ENCODE measurements at regions not wholly inside any gene's neighbourhood (a gene's known extent, or its start where the extent isn't known, plus 50 kb on each side); places are given as distances from the start of the nearest gene placed in this dataset.

DNA sequence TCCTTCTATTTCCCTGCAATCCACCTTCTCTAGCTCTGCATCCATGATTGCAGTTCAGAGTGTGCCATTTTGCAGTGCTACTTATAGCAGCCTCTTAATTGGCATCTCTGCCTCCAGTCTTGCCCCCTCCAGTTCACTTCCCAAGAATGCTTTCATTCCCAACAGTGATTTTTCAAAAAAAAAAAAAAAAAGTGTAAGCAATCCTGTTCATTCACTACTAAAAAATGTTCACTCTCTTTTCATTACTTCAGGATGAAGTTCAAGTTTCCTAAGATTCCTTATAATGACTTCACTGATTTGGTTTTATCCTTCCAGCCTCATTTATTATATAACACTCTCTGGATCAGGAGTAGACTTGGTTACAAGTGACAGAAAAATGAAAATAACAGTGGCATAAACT is 124.7 kb upstream of the LNX1 start:
- no peak overlapping the region for H3K27ac ChIP-seq (ENCODE audit: low read length)
- 0 out of 2 replicates have a peak, but pooled peaks cover 4% of the 10 kb centered on the region for H3K4me1 ChIP-seq (ENCODE audit: low read length)
- no peaks in the 10 kb centered on the region for H3K9me2 ChIP-seq (replicated peaks; ENCODE audit: insufficient read depth, low read length)
- no peaks in the 10 kb centered on the region for H3K79me2 ChIP-seq (ENCODE audit: low read length)
- DNase-seq: no peak
- no peak overlapping the region for H2AFZ ChIP-seq (ENCODE audit: low read length)
- H3K4me3 ChIP-seq (ENCODE audit: low read length): no peak overlapping the region
- no peaks in the 10 kb centered on the region for H3K9me3 ChIP-seq (replicated peaks; ENCODE audit: insufficient read depth, low read length)
- no peaks in the 10 kb centered on the region for H3K27me3 ChIP-seq (replicated peaks; ENCODE audit: insufficient read depth, low read length)
- H3K36me3 ChIP-seq (replicated peaks; ENCODE audit: insufficient read depth, low read length): no peaks in the 10 kb centered on the region
- H3K4me2 ChIP-seq (ENCODE audit: low read depth, low read length): no peak overlapping the region
- H3F3A ChIP-seq (ENCODE audit: insufficient read depth, low read length): no peaks in the 10 kb centered on the region
- H4K20me1 ChIP-seq (ENCODE audit: insufficient read depth, low read length): no peaks in the 10 kb centered on the region
- no peak overlapping the region for H3K9ac ChIP-seq (ENCODE audit: low read length)
- TF ChIP-seq EZH2phosphoT487 (IDR thresholded peaks at IDR 0.05; ENCODE audit: low read length) (no peak), EZH2 (optimal IDR thresholded peaks at IDR 0.05; ENCODE audit: low read depth, low read length) (no peak)
- TF ChIP-seq, protein P1, sequence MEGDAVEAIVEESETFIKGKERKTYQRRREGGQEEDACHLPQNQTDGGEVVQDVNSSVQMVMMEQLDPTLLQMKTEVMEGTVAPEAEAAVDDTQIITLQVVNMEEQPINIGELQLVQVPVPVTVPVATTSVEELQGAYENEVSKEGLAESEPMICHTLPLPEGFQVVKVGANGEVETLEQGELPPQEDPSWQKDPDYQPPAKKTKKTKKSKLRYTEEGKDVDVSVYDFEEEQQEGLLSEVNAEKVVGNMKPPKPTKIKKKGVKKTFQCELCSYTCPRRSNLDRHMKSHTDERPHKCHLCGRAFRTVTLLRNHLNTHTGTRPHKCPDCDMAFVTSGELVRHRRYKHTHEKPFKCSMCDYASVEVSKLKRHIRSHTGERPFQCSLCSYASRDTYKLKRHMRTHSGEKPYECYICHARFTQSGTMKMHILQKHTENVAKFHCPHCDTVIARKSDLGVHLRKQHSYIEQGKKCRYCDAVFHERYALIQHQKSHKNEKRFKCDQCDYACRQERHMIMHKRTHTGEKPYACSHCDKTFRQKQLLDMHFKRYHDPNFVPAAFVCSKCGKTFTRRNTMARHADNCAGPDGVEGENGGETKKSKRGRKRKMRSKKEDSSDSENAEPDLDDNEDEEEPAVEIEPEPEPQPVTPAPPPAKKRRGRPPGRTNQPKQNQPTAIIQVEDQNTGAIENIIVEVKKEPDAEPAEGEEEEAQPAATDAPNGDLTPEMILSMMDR (IDR thresholded peaks at IDR 0.05; ENCODE audit: low read length): no peak

DNA sequence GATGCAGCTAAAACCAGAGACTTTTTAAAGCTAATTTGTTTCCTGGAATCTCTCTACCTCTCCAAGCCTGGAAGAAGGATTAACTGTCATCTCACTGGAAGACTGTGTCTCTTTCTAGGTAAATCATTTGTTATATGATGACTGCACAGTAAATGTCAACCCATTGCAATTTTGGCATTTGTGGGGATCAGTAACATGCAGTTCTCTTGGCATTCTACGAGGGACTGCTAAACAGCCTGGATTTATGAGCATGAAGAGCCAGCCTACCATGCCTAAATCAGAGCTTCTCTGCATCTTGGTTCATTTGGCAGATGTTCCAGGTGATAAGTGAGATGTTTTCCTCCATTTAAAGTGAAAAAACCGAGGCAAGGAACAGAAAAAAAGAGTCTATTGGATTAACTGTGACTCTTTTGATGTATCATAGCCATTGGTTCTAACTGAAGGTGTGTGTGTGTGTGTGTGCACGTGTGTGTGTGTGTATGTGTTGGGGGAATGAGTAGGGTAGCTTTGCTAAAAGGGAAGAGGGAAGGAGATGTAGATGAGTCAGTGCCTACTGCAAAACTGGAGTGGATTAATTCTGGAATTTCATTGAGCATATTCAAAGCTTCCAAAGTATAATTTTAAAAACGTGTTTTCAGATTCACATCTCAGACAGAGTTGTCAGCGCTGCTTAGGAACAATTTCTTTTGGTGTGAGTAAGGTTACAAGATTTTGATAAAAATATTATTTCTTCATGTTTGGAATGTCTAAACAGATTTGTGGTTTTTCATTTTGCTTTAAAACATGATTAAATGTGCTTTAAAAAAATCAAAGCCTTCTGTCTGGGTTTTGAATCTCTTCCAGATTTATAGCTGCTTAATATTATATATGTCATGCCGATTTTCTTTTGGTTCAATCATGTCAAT is 123.2 kb upstream of the LNX1 start:
- no peak overlapping the region for H2AFZ ChIP-seq (ENCODE audit: low read length)
- no peaks in the 10 kb centered on the region for H3K79me2 ChIP-seq (ENCODE audit: low read length)
- H3K9me3 ChIP-seq (replicated peaks; ENCODE audit: insufficient read depth, low read length): no peaks in the 10 kb centered on the region
- 0 out of 2 replicates have a peak, but pooled peaks cover 4% of the 10 kb centered on the region for H3K4me1 ChIP-seq (ENCODE audit: low read length)
- H4K20me1 ChIP-seq (ENCODE audit: insufficient read depth, low read length): no peaks in the 10 kb centered on the region
- no peaks in the 10 kb centered on the region for H3K27me3 ChIP-seq (replicated peaks; ENCODE audit: insufficient read depth, low read length)
- no peaks in the 10 kb centered on the region for H3F3A ChIP-seq (ENCODE audit: insufficient read depth, low read length)
- DNase-seq: no peak
- TF ChIP-seq, protein P1 (IDR thresholded peaks at IDR 0.05; ENCODE audit: low read length): no peak
- TF ChIP-seq EZH2phosphoT487 (IDR thresholded peaks at IDR 0.05; ENCODE audit: low read length): no peak
- no peak for TF ChIP-seq EZH2 (optimal IDR thresholded peaks at IDR 0.05; ENCODE audit: low read depth, low read length)
- no peaks in the 10 kb centered on the region for H3K36me3 ChIP-seq (replicated peaks; ENCODE audit: insufficient read depth, low read length)
- H3K4me2 ChIP-seq (ENCODE audit: low read depth, low read length): no peak overlapping the region
- H3K9me2 ChIP-seq (replicated peaks; ENCODE audit: insufficient read depth, low read length): no peaks in the 10 kb centered on the region
- no peak overlapping the region for H3K9ac ChIP-seq (ENCODE audit: low read length)
- H3K27ac ChIP-seq (ENCODE audit: low read length): no peak overlapping the region
- H3K4me3 ChIP-seq (ENCODE audit: low read length): no peak overlapping the region

DNA sequence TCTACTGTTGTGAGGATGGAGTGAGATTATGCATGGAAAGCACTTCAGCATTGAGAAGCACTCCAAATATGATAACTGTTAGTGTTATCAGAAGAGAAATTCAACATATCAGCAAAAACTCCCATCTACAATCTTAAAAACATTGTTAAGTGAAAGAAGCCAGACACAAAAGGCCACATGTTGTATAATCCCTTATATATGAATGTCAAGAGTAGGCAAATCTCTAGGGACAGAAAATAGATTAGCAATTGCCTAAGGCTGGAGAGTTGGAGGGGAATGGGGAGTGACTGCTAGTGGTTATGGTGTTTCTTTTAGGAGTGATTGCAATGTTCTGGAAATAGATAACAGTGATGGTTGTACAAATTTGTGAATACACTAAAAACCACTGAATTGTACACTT is 122.5 kb upstream of the LNX1 start:
- Histone ChIP-seq H3K4me1 (ENCODE audit: low read length) (0 out of 2 replicates have a peak, but pooled peaks cover 4% of the 10 kb centered on the region), H3K27me3 (replicated peaks; ENCODE audit: insufficient read depth, low read length) (no peaks in the 10 kb centered on the region), H3K4me3 (ENCODE audit: low read length) (no peak overlapping the region), H3F3A (ENCODE audit: insufficient read depth, low read length) (no peaks in the 10 kb centered on the region), H3K4me2 (ENCODE audit: low read depth, low read length) (no peak overlapping the region), H2AFZ (ENCODE audit: low read length) (no peak overlapping the region), H4K20me1 (ENCODE audit: insufficient read depth, low read length) (no peaks in the 10 kb centered on the region), H3K27ac (ENCODE audit: low read length) (no peak overlapping the region), H3K9me3 (replicated peaks; ENCODE audit: insufficient read depth, low read length) (no peaks in the 10 kb centered on the region), H3K9me2 (replicated peaks; ENCODE audit: insufficient read depth, low read length) (no peaks in the 10 kb centered on the region), H3K9ac (ENCODE audit: low read length) (no peak overlapping the region), H3K79me2 (ENCODE audit: low read length) (no peaks in the 10 kb centered on the region), H3K36me3 (replicated peaks; ENCODE audit: insufficient read depth, low read length) (no peaks in the 10 kb centered on the region)
- no peak for DNase-seq
- TF ChIP-seq EZH2phosphoT487 (IDR thresholded peaks at IDR 0.05; ENCODE audit: low read length) (no peak), EZH2 (optimal IDR thresholded peaks at IDR 0.05; ENCODE audit: low read depth, low read length) (no peak)
- TF ChIP-seq, protein P1 (IDR thresholded peaks at IDR 0.05; ENCODE audit: low read length): no peak
